DMS114 treated with DMSO at 0.1 percent for 48 hours (cell line): ENCODE measurements at regions not wholly inside any gene's neighbourhood (a gene's known extent, or its start where the extent isn't known, plus 50 kb on each side); places are given as distances from the start of the nearest gene placed in this dataset.

Experiments used
- DNase-seq: peaks from one replicate; lab custom pipeline; 2025; ENCODE audit not compliant: unreplicated experiment; lab: John Stamatoyannopoulos, UW

- DNase-seq: no peak
Observed at GRCh38 chr6:43951756-43952675, 175.2 kb downstream of the MRPL14 start.

GRCh38 chr6:43951063-43951755 is 176.0 kb downstream of the MRPL14 start:
- no peak for DNase-seq

GRCh38 chr6:43950731-43951062 is 176.6 kb downstream of the MRPL14 start:
- no peak for DNase-seq

- no peak for DNase-seq
Observed at GRCh38 chr6:43950051-43950605, 177.1 kb downstream of the MRPL14 start.

- no peak for DNase-seq
Observed at GRCh38 chr6:43949551-43949991, 177.7 kb downstream of the MRPL14 start.

- no peak for DNase-seq
Observed at GRCh38 chr6:43948527-43949485, 178.4 kb downstream of the MRPL14 start.

GRCh38 chr6:43947860-43948259 is 177.8 kb downstream of the VEGFA start:
- no peak for DNase-seq

GRCh38 chr6:43946641-43947363 is 176.8 kb downstream of the VEGFA start:
- no peak for DNase-seq

GRCh38 chr6:43945768-43946080 is 175.7 kb downstream of the VEGFA start:
- no peak for DNase-seq

GRCh38 chr6:43944908-43945767 is 175.1 kb downstream of the VEGFA start:
- no peak for DNase-seq

- DNase-seq: no peak
Observed at GRCh38 chr6:43943781-43944250, 173.8 kb downstream of the VEGFA start.

- no peak for DNase-seq
Observed at GRCh38 chr6:43943099-43943766, 173.2 kb downstream of the VEGFA start.

GRCh38 chr6:43942616-43943015 is 172.6 kb downstream of the VEGFA start:
- DNase-seq: no peak

- DNase-seq: no peak
Observed at GRCh38 chr6:43942011-43942442, 172.0 kb downstream of the VEGFA start.

GRCh38 chr6:43941174-43941573 is 171.2 kb downstream of the VEGFA start:
- no peak for DNase-seq

GRCh38 chr6:43940393-43941087 is 170.5 kb downstream of the VEGFA start:
- no peak for DNase-seq

GRCh38 chr6:43940071-43940392 is 170.0 kb downstream of the VEGFA start:
- no peak for DNase-seq
